ENCODE measurements at regions not wholly inside any gene's neighbourhood (a gene's known extent, or its start where the extent isn't known, plus 50 kb on each side); places are given as distances from the start of the nearest gene placed in this dataset.

DNA sequence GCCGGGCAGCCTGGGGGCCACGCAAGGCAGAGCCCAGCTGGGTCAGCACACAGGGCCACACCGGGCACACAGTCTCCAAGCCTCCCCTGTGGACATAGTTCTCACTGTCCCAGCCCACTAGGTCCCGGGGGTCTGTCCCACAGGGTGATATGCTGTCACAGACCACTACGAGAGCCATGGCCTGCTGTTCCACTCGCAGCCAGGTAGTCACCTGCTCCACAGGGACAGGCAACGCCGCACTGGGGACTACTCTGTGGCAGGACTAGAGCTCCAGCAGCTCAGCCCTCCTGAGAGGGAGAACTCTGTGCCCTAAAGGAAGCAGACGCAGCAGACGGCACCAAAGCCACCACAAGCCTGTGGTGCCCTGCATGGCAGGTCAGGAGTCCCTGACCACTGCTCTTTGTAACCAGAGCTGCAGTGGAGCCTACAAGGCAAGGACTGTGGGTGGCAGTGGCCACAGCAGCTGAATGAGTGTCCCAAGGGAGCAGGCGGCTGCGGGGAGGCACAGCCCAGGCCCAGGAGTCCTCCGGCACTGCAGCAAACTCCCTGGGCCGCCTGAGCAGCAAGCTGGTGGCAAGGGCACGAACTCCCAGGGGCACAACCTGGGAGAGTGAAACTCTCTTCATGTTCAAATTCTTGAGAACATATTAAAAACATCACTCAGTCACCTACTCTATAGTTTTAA is 171.2 kb upstream of the GRK3 start:
- TF ChIP-seq, protein P1, sequence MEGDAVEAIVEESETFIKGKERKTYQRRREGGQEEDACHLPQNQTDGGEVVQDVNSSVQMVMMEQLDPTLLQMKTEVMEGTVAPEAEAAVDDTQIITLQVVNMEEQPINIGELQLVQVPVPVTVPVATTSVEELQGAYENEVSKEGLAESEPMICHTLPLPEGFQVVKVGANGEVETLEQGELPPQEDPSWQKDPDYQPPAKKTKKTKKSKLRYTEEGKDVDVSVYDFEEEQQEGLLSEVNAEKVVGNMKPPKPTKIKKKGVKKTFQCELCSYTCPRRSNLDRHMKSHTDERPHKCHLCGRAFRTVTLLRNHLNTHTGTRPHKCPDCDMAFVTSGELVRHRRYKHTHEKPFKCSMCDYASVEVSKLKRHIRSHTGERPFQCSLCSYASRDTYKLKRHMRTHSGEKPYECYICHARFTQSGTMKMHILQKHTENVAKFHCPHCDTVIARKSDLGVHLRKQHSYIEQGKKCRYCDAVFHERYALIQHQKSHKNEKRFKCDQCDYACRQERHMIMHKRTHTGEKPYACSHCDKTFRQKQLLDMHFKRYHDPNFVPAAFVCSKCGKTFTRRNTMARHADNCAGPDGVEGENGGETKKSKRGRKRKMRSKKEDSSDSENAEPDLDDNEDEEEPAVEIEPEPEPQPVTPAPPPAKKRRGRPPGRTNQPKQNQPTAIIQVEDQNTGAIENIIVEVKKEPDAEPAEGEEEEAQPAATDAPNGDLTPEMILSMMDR (IDR thresholded peaks at IDR 0.05; ENCODE audit: extremely low read depth in 1 of 2, insufficient read depth in 1 of 2, low read depth in 1 of 2, low read length in 2 of 2) = no peak
- TF ChIP-seq POLR2A (IDR thresholded peaks at IDR 0.05; ENCODE audit: low read depth, low read length) (no peak), FOS (IDR thresholded peaks at IDR 0.05; ENCODE audit: borderline replicate concordance, insufficient read depth, low read length) (no peak)
